ENCODE measurements at regions not wholly inside any gene's neighbourhood (a gene's known extent, or its start where the extent isn't known, plus 50 kb on each side); places are given as distances from the start of the nearest gene placed in this dataset.

DNA sequence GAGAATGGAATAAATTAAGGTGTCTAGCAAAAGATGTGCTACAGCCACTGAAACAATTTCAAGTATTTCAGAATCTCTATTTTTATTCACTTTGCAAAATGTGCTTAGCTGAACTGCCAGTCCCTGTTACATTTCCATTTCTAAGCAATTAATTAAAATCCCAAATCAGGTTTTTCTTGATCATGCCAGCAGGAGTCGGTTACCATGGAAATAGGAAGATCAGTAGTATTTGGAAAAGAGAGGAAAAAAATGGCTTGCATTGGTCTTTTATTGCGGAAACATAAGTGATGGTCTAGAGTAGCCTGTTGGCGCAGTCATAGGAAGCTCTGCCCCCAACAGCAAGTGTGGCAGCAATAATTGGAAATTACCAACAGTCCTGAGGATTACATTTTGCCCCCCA lies 867.1 kb downstream of the GATA3 start:
- H3K14ac ChIP-seq (replicated peaks; ENCODE audit: low read depth, low read length) = no peak overlapping the region
- no peaks in the 10 kb centered on the region for H3K4me1 ChIP-seq (ENCODE audit: control insufficient read depth, insufficient read depth, low read length)
- intact Hi-C loops (cut with micrococcal nuclease) (no loop called here), in situ Hi-C loops (cut with MboI; ENCODE audit: low sequenced_read_pairs) (no loop called here), dilution Hi-C loops (cut with HindIII; ENCODE audit: low sequenced_read_pairs, unreplicated experiment) (no loop called here)
- no peak overlapping the region for H3K23ac ChIP-seq (ENCODE audit: low read depth, low read length)
- H3K18ac ChIP-seq (ENCODE audit: low read depth, low read length) = no peak overlapping the region
- WGBS, 2 experiments (ENCODE audit: extremely low coverage in 2 of 2, insufficient read length in 1 of 2) = 59% methylated on average over 2 of the region's 3 CpGs; no CpG with 5 or more reads in 1 of the 2 experiments
- H3K27me3 ChIP-seq (ENCODE audit: control insufficient read depth, insufficient read depth, low read length) = no peaks in the 10 kb centered on the region
- ATAC-seq (ENCODE audit: low read depth) = no peak
- H2BK15ac ChIP-seq (ENCODE audit: low read depth, low read length) = no peak overlapping the region
- H3K9ac ChIP-seq (ENCODE audit: low read depth, low read length) = no peak overlapping the region
- H2BK120ac ChIP-seq (ENCODE audit: low read depth, low read length) = no peak overlapping the region
- H3K4me2 ChIP-seq (ENCODE audit: low read depth, low read length) = no peak overlapping the region
- no TSS peak for BruUV-seq (replicated peaks)
- peaks cover 2% of the 10 kb centered on the region; the same call in 1 of the 2 replicates for H3K9me3 ChIP-seq (ENCODE audit: control insufficient read depth, insufficient read depth, low read length)
- no peak overlapping the region for H2BK20ac ChIP-seq (ENCODE audit: low read depth, low read length)
- ChIA-PET POLR2A (ENCODE audit: unreplicated experiment) (no interaction called here), CTCF (no interaction called here)
- no peak overlapping the region for H3K27ac ChIP-seq (ENCODE audit: insufficient read depth, low read length)
- H4K91ac ChIP-seq (ENCODE audit: insufficient read depth, low read depth, low read length) = no peak overlapping the region
- H3K9me1 ChIP-seq (ENCODE audit: insufficient read depth, low read length) = no peaks in the 10 kb centered on the region
- no peak overlapping the region for H2AFZ ChIP-seq (replicated peaks; ENCODE audit: low read length, poor library complexity)
- H4K8ac ChIP-seq (ENCODE audit: low read depth in 2 of 2, low read length in 2 of 2) = no peak overlapping the region
- TF ChIP-seq RAD21 (IDR thresholded peaks at IDR 0.05; ENCODE audit: low read length) = no peak
- no peak overlapping the region for H3K4me3 ChIP-seq (ENCODE audit: insufficient read depth, low read depth, low read length)
- no peak overlapping the region for H2AK5ac ChIP-seq (ENCODE audit: low read depth, low read length)
- H3K36me3 ChIP-seq (ENCODE audit: control insufficient read depth, insufficient read depth, low read length) = no peaks in the 10 kb centered on the region
- H4K20me1 ChIP-seq (ENCODE audit: insufficient read depth, low read length) = no peaks in the 10 kb centered on the region
- H2BK5ac ChIP-seq (ENCODE audit: low read depth, low read length, poor library complexity, severe bottlenecking) = no peak overlapping the region
- no peak overlapping the region for H3K4ac ChIP-seq (ENCODE audit: low read depth, low read length)
- H2AK9ac ChIP-seq (replicated peaks; ENCODE audit: low read depth, low read length, poor library complexity) = no peak overlapping the region
- DNase-seq = no peak
- H3K56ac ChIP-seq (ENCODE audit: extremely low read depth, insufficient read depth, low read length) = no peak overlapping the region
- H4K5ac ChIP-seq (ENCODE audit: low read depth, low read length) = no peak overlapping the region
- H3K79me1 ChIP-seq (ENCODE audit: low read depth in 1 of 2, low read length in 2 of 2) = no peaks in the 10 kb centered on the region

Measured in IMR-90 (cell line).